Activated T-cell treated with anti-CD3 and anti-CD28 coated beads, Interleukin-2, amount 50 U/mL, for 72 hours (primary cell): ENCODE measurements at regions not wholly inside any gene's neighbourhood (a gene's known extent, or its start where the extent isn't known, plus 50 kb on each side); places are given as distances from the start of the nearest gene placed in this dataset.
"Not testable (repeated sequence)": the region's sequence is repeated elsewhere in the genome, so short reads cannot be mapped to it uniquely, and the experiment has no call there.

Experiments
- ATAC-seq, 2 donors: fragments of 150-1000 bp; cut with Tn5 transposase; replicated peaks in 1 of 2; 2 replicates each; pipeline ENCODE4 v1.10.0; 2021; ENCODE audit warnings: moderate library complexity in 2 of 2, mild to moderate bottlenecking in 1 of 2
- DNase-seq, 2 donors: peaks; one replicate each; pipeline ENCODE4 v3.0.0; 2021 to 2022; ENCODE audit warnings: mixed read lengths in 1 of 2
- H3K27ac Mint-ChIP-seq: one replicate; pipeline ENCODE4 v1.8.0; 2022; ENCODE audit warnings: mild to moderate bottlenecking, moderate library complexity, mixed read lengths
- H3K27me3 Mint-ChIP-seq: one replicate; pipeline ENCODE4 v1.8.0; 2022; ENCODE audit warnings: low read depth, mixed read lengths
- H3K36me3 Mint-ChIP-seq, 2 donors: one replicate each; pipeline ENCODE4 v1.8.0; 2022; ENCODE audit warnings: mixed read lengths in 2 of 2, mild to moderate bottlenecking in 1 of 2; ENCODE audit not compliant: insufficient read depth in 2 of 2
- H3K4me1 Mint-ChIP-seq: one replicate; pipeline ENCODE4 v1.8.0; 2022; ENCODE audit warnings: low read depth, mixed read lengths
- H3K4me3 Mint-ChIP-seq, 2 donors: one replicate each; pipeline ENCODE4 v1.8.0; 2022; ENCODE audit warnings: mild to moderate bottlenecking in 2 of 2, mixed read lengths in 2 of 2, moderate library complexity in 2 of 2
- H3K9me3 Mint-ChIP-seq, 2 donors: one replicate each; pipeline ENCODE4 v1.8.0; 2022; ENCODE audit warnings: mixed read lengths in 2 of 2

GRCh38 chr12:92389466-92389865 lies 243.8 kb upstream of the BTG1 start:
- no peak for ATAC-seq
- Mint-ChIP-seq H3K36me3 (peaks cover 12 to 19% of the 10 kb centered on the region in 2 donors), H3K4me3 (no peak overlapping the region), H3K27ac (no peak overlapping the region), H3K4me1 (peaks cover 32% of the 10 kb centered on the region), H3K27me3 (no peaks in the 10 kb centered on the region), H3K9me3 (peaks cover 6 to 7% of the 10 kb centered on the region in 2 donors)
- no peak for DNase-seq

- ATAC-seq (no peak), DNase-seq (no peak)
- H3K4me3 Mint-ChIP-seq = no peak overlapping the region
- H3K9me3 Mint-ChIP-seq = no peaks in the 10 kb centered on the region
- no peaks in the 10 kb centered on the region for H3K27me3 Mint-ChIP-seq
- H3K36me3 Mint-ChIP-seq = no peaks in the 10 kb centered on the region
- H3K4me1 Mint-ChIP-seq = peaks cover 21% of the 10 kb centered on the region
- no peak overlapping the region for H3K27ac Mint-ChIP-seq
Measured at GRCh38 chr12:92385296-92385695, 239.7 kb upstream of the BTG1 start.

- H3K36me3 Mint-ChIP-seq = no peaks in the 10 kb centered on the region
- DNase-seq (no peak), ATAC-seq (no peak)
- no peak overlapping the region for H3K27ac Mint-ChIP-seq
- H3K4me1 Mint-ChIP-seq = peaks cover 25% of the 10 kb centered on the region
- H3K27me3 Mint-ChIP-seq = no peaks in the 10 kb centered on the region
- no peaks in the 10 kb centered on the region for H3K9me3 Mint-ChIP-seq
- no peak overlapping the region for H3K4me3 Mint-ChIP-seq
Measured at GRCh38 chr12:92384571-92384970, 238.9 kb upstream of the BTG1 start.

GRCh38 chr12:92382383-92382878 lies 236.8 kb upstream of the BTG1 start:
- H3K4me3 Mint-ChIP-seq = no peak overlapping the region
- ATAC-seq (peak; percentile 46 to 53), DNase-seq (no peak)
- peaks cover 0 to 2% of the 10 kb centered on the region in 2 donors for H3K9me3 Mint-ChIP-seq
- H3K4me1 Mint-ChIP-seq = peaks cover 42% of the 10 kb centered on the region
- no peak overlapping the region for H3K27ac Mint-ChIP-seq
- no peaks in the 10 kb centered on the region for H3K36me3 Mint-ChIP-seq
- no peaks in the 10 kb centered on the region for H3K27me3 Mint-ChIP-seq

DNA sequence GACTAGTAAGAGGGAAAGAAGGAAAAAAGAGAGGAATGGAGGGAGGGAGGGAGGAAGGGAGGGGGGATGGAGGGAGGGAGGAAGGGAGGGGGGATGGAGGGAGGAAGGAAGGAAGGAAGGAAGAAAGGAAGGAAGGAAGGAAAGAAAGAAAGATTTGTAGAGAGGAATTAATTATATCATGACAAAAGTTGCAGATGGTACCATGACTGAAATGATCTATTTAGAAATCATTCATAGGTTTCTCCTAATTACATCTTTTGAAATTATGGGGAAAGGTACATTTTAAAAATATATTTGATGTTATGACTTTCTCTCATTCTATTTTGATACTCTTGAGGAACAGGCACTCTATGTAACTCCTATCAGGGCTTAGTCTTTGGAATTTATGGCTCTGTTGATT lies 236.2 kb upstream of the BTG1 start:
- no peaks in the 10 kb centered on the region for H3K36me3 Mint-ChIP-seq
- H3K9me3 Mint-ChIP-seq = peaks cover 0 to 2% of the 10 kb centered on the region in 2 donors
- H3K27ac Mint-ChIP-seq = no peak overlapping the region
- no peak overlapping the region for H3K4me3 Mint-ChIP-seq
- DNase-seq (no peak), ATAC-seq (no peak)
- no peaks in the 10 kb centered on the region for H3K27me3 Mint-ChIP-seq
- peaks cover 38% of the 10 kb centered on the region for H3K4me1 Mint-ChIP-seq

- Mint-ChIP-seq H3K4me1 (peaks cover 35% of the 10 kb centered on the region), H3K9me3 (peaks cover 0 to 2% of the 10 kb centered on the region in 2 donors), H3K36me3 (no peaks in the 10 kb centered on the region), H3K27ac (peak overlapping the region; percentile 45), H3K4me3 (peak overlapping the region in 1 of 2 donors; percentile 19), H3K27me3 (no peaks in the 10 kb centered on the region)
- ATAC-seq = peak; percentile 24 to 74
- DNase-seq = no peak
Measured at GRCh38 chr12:92378682-92379479, 233.2 kb upstream of the BTG1 start.

GRCh38 chr12:92375504-92375903 lies 229.9 kb upstream of the BTG1 start:
- not testable (repeated sequence) for DNase-seq, H3K27me3 Mint-ChIP-seq, H3K36me3 Mint-ChIP-seq, ATAC-seq, H3K4me3 Mint-ChIP-seq, H3K27ac Mint-ChIP-seq, H3K9me3 Mint-ChIP-seq
- peaks cover 26% of the 10 kb centered on the region for H3K4me1 Mint-ChIP-seq

DNA sequence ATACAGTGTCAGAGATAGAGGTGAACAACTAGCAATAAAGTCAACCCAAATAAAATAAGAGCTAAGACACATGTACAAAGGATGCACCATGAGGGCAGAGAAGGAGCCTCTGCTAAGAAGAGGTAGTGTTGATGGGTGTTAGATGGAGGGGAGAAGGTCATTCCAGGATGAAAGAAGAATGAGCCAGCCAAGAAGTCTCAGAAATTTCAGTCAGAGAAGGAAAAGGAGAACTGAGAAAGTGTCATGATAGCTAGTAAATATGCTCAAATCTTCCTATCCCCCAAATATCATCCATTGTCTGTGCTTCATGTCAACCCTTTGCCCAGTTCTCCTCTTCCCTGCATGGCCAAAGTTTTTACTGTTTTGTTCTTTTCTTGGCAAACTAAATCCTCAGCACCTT lies 225.2 kb upstream of the BTG1 start:
- Mint-ChIP-seq H3K27ac (no peak overlapping the region), H3K4me1 (peaks cover 5% of the 10 kb centered on the region), H3K36me3 (peaks cover 0 to 4% of the 10 kb centered on the region in 2 donors), H3K9me3 (peaks cover 0 to 2% of the 10 kb centered on the region in 2 donors), H3K4me3 (no peak overlapping the region), H3K27me3 (no peaks in the 10 kb centered on the region)
- DNase-seq (no peak), ATAC-seq (no peak)

- ATAC-seq (no peak), DNase-seq (no peak)
- Mint-ChIP-seq H3K9me3 (peaks cover 0 to 2% of the 10 kb centered on the region in 2 donors), H3K4me3 (no peak overlapping the region), H3K27ac (no peak overlapping the region), H3K36me3 (peaks cover 0 to 4% of the 10 kb centered on the region in 2 donors), H3K4me1 (peaks cover 8% of the 10 kb centered on the region), H3K27me3 (no peaks in the 10 kb centered on the region)
Measured at GRCh38 chr12:92369636-92370035, 224.0 kb upstream of the BTG1 start.

- ATAC-seq (no peak), DNase-seq (no peak)
- Mint-ChIP-seq H3K4me1 (peaks cover 14% of the 10 kb centered on the region), H3K27me3 (no peaks in the 10 kb centered on the region), H3K36me3 (peaks cover 0 to 4% of the 10 kb centered on the region in 2 donors), H3K9me3 (peaks cover 0 to 2% of the 10 kb centered on the region in 2 donors), H3K27ac (no peak overlapping the region), H3K4me3 (no peak overlapping the region)
Measured at GRCh38 chr12:92369056-92369455, 223.4 kb upstream of the BTG1 start.

GRCh38 chr12:92365836-92366235 lies 220.2 kb upstream of the BTG1 start:
- Mint-ChIP-seq H3K9me3 (peaks cover under 1 to 2% of the 10 kb centered on the region in 2 donors), H3K4me3 (no peak overlapping the region), H3K27me3 (no peaks in the 10 kb centered on the region), H3K4me1 (peaks cover 38% of the 10 kb centered on the region), H3K27ac (no peak overlapping the region), H3K36me3 (peaks cover 5 to 8% of the 10 kb centered on the region in 2 donors)
- ATAC-seq (no peak), DNase-seq (no peak)

GRCh38 chr12:92365333-92365732 lies 219.7 kb upstream of the BTG1 start:
- Mint-ChIP-seq H3K4me1 (peaks cover 43% of the 10 kb centered on the region), H3K27ac (no peak overlapping the region), H3K27me3 (no peaks in the 10 kb centered on the region), H3K9me3 (peaks cover 4 to 5% of the 10 kb centered on the region in 2 donors), H3K36me3 (peaks cover 10 to 13% of the 10 kb centered on the region in 2 donors), H3K4me3 (no peak overlapping the region)
- ATAC-seq (no peak), DNase-seq (no peak)

DNA sequence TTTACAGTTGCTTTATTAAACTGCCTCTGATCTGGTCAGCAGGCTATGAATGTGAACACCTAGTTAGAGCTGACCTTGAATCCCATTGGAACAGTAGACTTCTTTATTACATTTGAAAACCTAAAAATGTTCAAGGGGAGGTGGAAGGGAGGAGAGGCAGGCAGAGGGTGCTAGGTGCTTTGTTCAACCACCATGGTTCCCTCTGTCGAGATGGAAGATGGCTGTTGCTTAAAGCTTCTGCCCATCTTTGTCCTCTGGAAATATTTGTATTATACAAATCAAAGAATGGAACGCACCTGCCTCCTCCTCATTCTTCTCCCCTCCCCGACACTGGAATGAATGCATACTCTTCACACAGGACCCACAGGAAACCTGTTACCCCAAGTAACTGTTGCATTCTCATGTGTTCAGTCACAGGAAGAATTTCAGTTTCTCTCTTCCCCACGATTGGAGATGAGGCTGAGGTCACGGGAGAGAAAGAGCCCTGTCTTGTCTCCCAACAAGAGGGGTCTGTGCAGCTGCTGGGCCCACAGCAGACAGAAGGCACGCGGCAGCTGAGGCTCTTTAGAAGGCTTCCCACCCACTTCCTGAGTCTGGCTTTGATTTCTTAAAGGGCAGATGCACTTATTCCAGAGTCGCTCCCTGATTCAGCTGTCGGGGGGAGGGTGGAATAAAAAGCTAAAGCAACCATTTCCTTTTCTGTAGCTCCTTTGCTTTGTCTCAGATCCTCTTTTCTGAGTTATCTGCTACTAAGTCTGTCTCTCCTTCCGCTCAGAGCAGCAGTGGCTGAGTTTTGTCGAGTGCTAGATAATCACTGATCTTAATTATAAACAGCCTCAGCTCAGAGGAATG lies 217.9 kb upstream of the BTG1 start:
- Mint-ChIP-seq H3K36me3 (peaks cover 15 to 23% of the 10 kb centered on the region in 2 donors), H3K9me3 (peaks cover 5 to 11% of the 10 kb centered on the region in 2 donors), H3K27me3 (no peaks in the 10 kb centered on the region), H3K27ac (peak overlapping the region; percentile 49), H3K4me3 (peak overlapping the region; percentile 59 to 75), H3K4me1 (peaks cover 48% of the 10 kb centered on the region)
- ATAC-seq (peak; percentile 53 to 61), DNase-seq (peak; percentile 25 to 36)
